HPDE6-E6E7 (cell line): ENCODE measurements at regions not wholly inside any gene's neighbourhood (a gene's known extent, or its start where the extent isn't known, plus 50 kb on each side); places are given as distances from the start of the nearest gene placed in this dataset.
"Not testable (repeated sequence)": the region's sequence is repeated elsewhere in the genome, so short reads cannot be mapped to it uniquely, and the experiment has no call there.

ENCODE experiments used
- DNase-seq: peaks from one replicate; pipeline ENCODE4 v3.0.0; 2011; ENCODE audit warnings: missing footprints; ENCODE audit errors: extremely low spot score

- DNase-seq = no peak
Measured at GRCh38 chr4:141534985-141535384, 101.4 kb upstream of the IL15 start.

GRCh38 chr4:141538001-141538400, 98.4 kb upstream of the IL15 start:
- DNase-seq = no peak

GRCh38 chr4:141540643-141541042, 95.7 kb upstream of the IL15 start:
- no peak for DNase-seq

GRCh38 chr4:141541851-141542250, 94.5 kb upstream of the IL15 start:
- no peak for DNase-seq

GRCh38 chr4:141543176-141543575, 93.2 kb upstream of the IL15 start:
- no peak for DNase-seq

GRCh38 chr4:141543706-141544105, 92.7 kb upstream of the IL15 start:
- DNase-seq = no peak

- no peak for DNase-seq
Measured at GRCh38 chr4:141548791-141549190, 87.6 kb upstream of the IL15 start.

- no peak for DNase-seq
Measured at GRCh38 chr4:141560056-141560455, 76.3 kb upstream of the IL15 start.

- DNase-seq = no peak
Measured at GRCh38 chr4:141562649-141563048, 73.7 kb upstream of the IL15 start.

GRCh38 chr4:141563723-141564122, 72.7 kb upstream of the IL15 start:
- DNase-seq = no peak

GRCh38 chr4:141564961-141565360, 71.4 kb upstream of the IL15 start:
- DNase-seq = not testable (repeated sequence)

GRCh38 chr4:141565379-141566089, 70.8 kb upstream of the IL15 start:
- no peak for DNase-seq

- no peak for DNase-seq
Measured at GRCh38 chr4:141567326-141567915, 69.0 kb upstream of the IL15 start.

GRCh38 chr4:141569141-141569540, 67.2 kb upstream of the IL15 start:
- no peak for DNase-seq

- no peak for DNase-seq
Measured at GRCh38 chr4:141570290-141570689, 66.1 kb upstream of the IL15 start.

GRCh38 chr4:141571362-141571761, 65.0 kb upstream of the IL15 start:
- no peak for DNase-seq

GRCh38 chr4:141571793-141572192, 64.6 kb upstream of the IL15 start:
- DNase-seq = no peak

- no peak for DNase-seq
Measured at GRCh38 chr4:141573678-141574077, 62.7 kb upstream of the IL15 start.

- no peak for DNase-seq
Measured at GRCh38 chr4:141575884-141576283, 60.5 kb upstream of the IL15 start.

- no peak for DNase-seq
Measured at GRCh38 chr4:141576585-141577110, 59.7 kb upstream of the IL15 start.

GRCh38 chr4:141578451-141578850, 57.9 kb upstream of the IL15 start:
- DNase-seq = no peak

GRCh38 chr4:141580523-141580922, 55.9 kb upstream of the IL15 start:
- DNase-seq = no peak
